Embryonic facial prominence (tissue), 1 donor: ENCODE measurements at regions not wholly inside any gene's neighbourhood (a gene's known extent, or its start where the extent isn't known, plus 50 kb on each side); places are given as distances from the start of the nearest gene placed in this dataset.
"Not testable (repeated sequence)": the region's sequence is repeated elsewhere in the genome, so short reads cannot be mapped to it uniquely, and the experiment has no call there.

Experiments
- DNase-seq: peaks from one replicate; pipeline ENCODE4 v3.0.0-alpha.2; 2016; ENCODE audit errors: extremely low spot score

- no peak for DNase-seq
These were observed 73.6 kb upstream of the TIAM2 start for GRCh38 chr6:154921482-154921881.

DNA sequence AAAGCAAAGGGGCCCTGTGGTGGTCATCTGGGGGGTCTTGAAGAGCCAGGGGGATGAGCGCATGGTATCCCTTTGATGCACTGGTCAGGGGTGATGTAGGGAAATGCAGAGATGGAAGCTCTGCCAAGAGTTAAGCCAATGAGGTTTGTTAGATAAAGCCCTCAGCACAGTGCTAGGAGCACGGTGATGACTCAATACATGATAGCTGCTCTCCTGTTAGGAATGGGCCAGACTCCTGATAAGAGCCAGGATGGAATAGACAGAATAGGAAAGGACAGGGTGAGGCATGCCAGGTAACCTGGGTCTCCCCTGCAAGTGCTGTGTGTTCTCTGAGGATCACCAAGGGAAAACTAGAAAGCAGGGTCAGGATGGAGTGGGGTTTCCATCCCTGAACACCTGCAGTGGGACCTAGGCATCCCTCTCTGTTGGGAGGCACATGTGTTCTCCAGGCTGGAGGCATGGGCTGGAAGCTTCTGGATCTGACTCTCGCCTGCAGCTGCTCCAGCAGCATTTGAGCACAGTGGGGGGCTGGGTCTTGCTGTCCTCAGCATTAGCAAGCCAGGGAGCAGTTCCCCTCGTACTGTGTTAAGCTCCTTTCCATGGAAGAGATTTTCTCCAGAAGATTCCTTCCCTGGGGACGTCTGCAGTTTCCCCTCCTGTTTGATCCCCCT, 71.8 kb upstream of the TIAM2 start:
- no peak for DNase-seq

GRCh38 chr6:154925130-154925529, 70.0 kb upstream of the TIAM2 start:
- DNase-seq, result no peak

- no peak for DNase-seq
These were observed 68.7 kb upstream of the TIAM2 start for GRCh38 chr6:154926366-154926765.

GRCh38 chr6:154928325-154928922, 66.7 kb upstream of the TIAM2 start:
- peak; percentile 81 for DNase-seq

- no peak for DNase-seq
These were observed 64.7 kb upstream of the TIAM2 start for GRCh38 chr6:154930451-154930851.

DNA sequence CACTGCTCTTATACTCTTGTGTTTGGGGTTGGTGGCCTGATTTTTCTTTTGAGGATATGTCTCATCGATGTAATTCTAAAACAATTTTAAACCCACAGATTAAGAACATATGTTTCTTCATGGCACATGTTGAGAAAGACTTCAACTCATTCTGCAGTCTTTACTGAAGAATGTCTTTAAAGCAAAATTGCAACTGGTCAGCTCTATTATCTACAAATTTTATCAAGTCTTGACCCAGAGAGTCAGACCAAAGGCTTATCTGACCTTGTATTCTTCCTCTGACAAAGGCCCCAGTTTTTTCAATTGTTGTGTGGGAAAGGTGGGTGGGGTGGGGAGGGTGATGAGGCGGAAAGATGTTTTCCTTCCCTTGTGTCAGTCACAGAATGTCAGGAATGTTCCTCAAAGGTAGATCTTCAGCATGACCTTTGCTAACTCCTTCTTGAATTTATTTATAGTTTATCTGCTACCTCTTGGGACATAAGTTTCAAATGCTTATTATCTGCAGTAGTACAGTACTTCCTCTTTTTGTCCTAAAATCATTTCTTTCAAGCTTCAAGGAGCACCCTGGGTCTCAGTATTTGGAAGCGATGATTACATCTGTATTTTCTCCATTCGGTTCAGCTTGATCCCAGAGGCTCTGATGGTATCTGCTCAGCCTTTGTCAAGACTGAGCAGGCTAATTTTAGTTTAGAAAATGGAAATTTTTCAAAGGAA, 63.2 kb upstream of the TIAM2 start:
- peak; percentile 55 for DNase-seq

GRCh38 chr6:154932515-154933027, 62.5 kb upstream of the TIAM2 start:
- peak; percentile 88 for DNase-seq

DNA sequence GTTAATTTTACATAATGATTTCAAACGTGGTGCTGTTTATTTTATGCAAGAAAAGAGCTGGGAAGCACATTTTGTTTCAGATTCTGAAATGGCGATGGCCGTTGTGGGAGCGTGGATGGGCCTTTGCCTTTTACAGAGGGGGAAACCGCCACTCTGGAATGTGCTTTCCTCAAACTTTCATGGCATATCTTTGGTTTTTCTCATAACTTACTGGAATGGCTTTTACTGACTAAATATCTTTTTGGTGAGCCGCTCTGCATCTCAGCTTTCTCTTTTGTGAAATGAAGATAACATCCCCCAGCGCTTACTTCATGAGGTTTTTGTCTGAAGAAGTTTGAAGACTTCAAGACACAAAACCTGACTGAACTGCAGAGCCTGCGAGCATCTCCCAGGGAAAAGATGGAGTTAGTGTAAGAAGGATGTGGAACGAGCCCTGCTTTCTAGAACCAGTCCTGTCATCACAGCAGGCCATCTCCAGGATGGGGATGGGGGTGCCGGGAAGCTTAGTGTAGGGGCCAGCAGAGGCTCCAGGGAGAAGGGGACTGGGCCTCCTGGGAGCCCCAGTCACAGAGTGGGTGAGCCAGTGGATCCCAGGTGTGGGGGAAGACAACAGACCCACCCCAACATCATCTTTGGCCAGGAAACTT, 61.8 kb upstream of the TIAM2 start:
- no peak for DNase-seq

- no peak for DNase-seq
These were observed 57.6 kb upstream of the TIAM2 start for GRCh38 chr6:154937306-154938220.

DNA sequence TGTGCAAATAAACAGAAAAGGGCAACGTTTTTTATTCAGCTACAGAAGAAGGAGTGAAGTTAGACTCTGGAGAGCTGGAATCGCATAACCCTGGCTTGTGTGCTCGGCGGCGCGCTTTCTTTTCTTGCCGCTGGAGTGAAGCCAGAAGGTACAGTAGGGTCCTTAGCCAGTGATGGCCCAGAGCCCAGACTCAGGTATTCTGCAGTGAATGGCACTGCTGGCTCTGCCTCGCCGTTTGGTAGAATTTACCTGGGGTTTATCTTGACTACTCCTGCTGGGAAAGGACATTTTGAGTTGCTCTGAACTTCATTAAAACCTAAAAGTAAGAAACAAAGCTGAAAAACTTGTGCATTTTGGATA, 56.9 kb upstream of the TIAM2 start:
- no peak for DNase-seq

- not testable (repeated sequence) for DNase-seq
These were observed 56.3 kb upstream of the TIAM2 start for GRCh38 chr6:154938727-154939285.

GRCh38 chr6:154942770-154943169, 52.3 kb upstream of the TIAM2 start:
- DNase-seq, result no peak

DNA sequence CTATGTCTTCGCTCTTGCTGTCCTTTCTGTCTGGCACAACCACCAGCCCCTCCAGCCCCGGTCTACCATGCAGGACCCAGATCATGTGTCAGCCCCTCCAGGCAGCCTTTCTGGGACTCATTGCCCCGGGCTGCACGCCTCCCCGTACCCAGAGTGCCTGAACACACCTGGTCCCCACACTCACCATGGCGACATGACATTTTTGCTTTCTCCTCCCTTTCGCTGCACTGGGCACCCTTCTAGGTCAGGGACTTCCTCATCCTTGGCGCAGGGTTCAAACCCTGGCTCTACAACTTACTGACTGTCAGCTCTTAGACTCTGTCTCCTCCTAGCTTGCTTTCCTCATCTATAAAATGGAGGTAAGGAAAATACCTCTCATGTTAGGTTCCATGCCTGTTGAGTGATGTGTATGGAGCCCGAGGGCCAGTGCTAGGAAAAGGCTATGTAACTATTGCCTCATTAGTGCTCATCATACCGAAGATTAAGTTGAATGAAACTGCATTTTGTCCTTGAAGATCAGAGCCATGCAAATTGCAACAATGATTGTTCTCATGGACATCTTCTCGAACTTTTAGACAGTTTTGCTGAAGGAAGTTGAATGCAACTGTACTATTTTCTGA, 49.7 kb upstream of the TIAM2 start:
- DNase-seq, result no peak
